K562 (cell line): ENCODE measurements at regions not wholly inside any gene's neighbourhood (a gene's known extent, or its start where the extent isn't known, plus 50 kb on each side); places are given as distances from the start of the nearest gene placed in this dataset.
A peak's percentile ranks its signal among the peaks of the same experiment; 100 is the strongest.

Experiments used
- ATAC-seq: fragments of 200-7000 bp; cut with Tn5 transposase; 3 replicates; pipeline ENCODE4 v1.9.1; 2020; ENCODE audit warnings: moderate library complexity
- BruUV-seq: library from RNA; stranded (reverse); fragments of 400-500 nt; replicated peaks from 2 replicates; lab custom pipeline; 2021; lab: Mats Ljungman, UMichigan
- CTCF ChIA-PET: fragments of 300-600 bp; formaldehyde crosslinking; extraction: SDS; loops from one replicate; lab custom pipeline; 2021; ENCODE audit warnings: low intra/inter-chr PET ratio; lab: Yijun Ruan, JAX
- POLR2A ChIA-PET: fragments of 300-600, 350-650 bp; sonication (Branson Sonifier 250); formaldehyde crosslinking; extraction: SDS; loops from one replicate; lab custom pipeline; 2021; ENCODE audit warnings: antibody characterized with exemption, inconsistent platforms; lab: Yijun Ruan, JAX
- DNase-seq, 4 experiments: peaks; one replicate each; pipeline versions ENCODE4 v3.0.0 to v3.0.0-alpha.2; 2011 to 2018; ENCODE audit warnings: low spot score in 3 of 4, mixed read lengths in 3 of 4; ENCODE audit errors: extremely low read depth in 1 of 4
- FAIRE-seq: peaks from 2 replicates; lab custom pipeline; 2011; peaks lifted over from hg19 to GRCh38; lab: Jason Lieb, UNC
- H2AFZ ChIP-seq: 2 replicates; pipeline ENCODE4 v1.6.0; 2011; ENCODE audit warnings: low read depth, low read length, control low read depth, inconsistent platforms
- H3K27ac ChIP-seq: fragments of 200-600 bp; 3 replicates; pipeline ENCODE4 v1.8.0; 2011; ENCODE audit warnings: low read depth, mild to moderate bottlenecking, control low read depth, inconsistent platforms, low read length, moderate library complexity, mixed read lengths; ENCODE audit errors: extremely low read depth
- H3K27me3 ChIP-seq, 2 experiments: fragments of 300-600 bp in 1 of 2; 2 replicates in 1 of 2; 3 replicates in 1 of 2; pipeline versions ENCODE4 v1.6.0 to v1.8.0; 2011; ENCODE audit warnings: inconsistent platforms in 2 of 2, low read length in 2 of 2, mild to moderate bottlenecking in 1 of 2, mixed read lengths in 1 of 2, moderate library complexity in 1 of 2; ENCODE audit not compliant: control insufficient read depth in 2 of 2, insufficient read depth in 2 of 2
- H3K36me3 ChIP-seq: fragments of 300-600 bp; 3 replicates; pipeline ENCODE4 v1.8.0; 2011; ENCODE audit warnings: mild to moderate bottlenecking, low read length, inconsistent platforms; ENCODE audit not compliant: control insufficient read depth, insufficient read depth
- H3K4me1 ChIP-seq, 2 experiments: fragments of 200-600 bp in 1 of 2; replicated peaks in 1 of 2; 2 replicates in 1 of 2; 3 replicates in 1 of 2; pipeline versions ENCODE4 v1.5.1 to v1.8.0; 2011; ENCODE audit warnings: inconsistent platforms in 2 of 2, low read length in 2 of 2, mild to moderate bottlenecking in 1 of 2, mixed read lengths in 1 of 2, moderate library complexity in 1 of 2; ENCODE audit not compliant: control insufficient read depth in 2 of 2, insufficient read depth in 2 of 2
- H3K4me2 ChIP-seq: 2 replicates; pipeline ENCODE4 v1.6.1; 2011; ENCODE audit warnings: low read length, control low read depth, inconsistent platforms, mixed read lengths; ENCODE audit not compliant: insufficient read depth
- H3K4me3 ChIP-seq: fragments of 200-600 bp; sonication (generic), shearing (Covaris generic); 2 replicates; pipeline ENCODE4 v1.5.1; 2016; ENCODE audit warnings: control low read depth, inconsistent platforms
- H3K79me2 ChIP-seq: fragments of 200-600 bp; 3 replicates; pipeline ENCODE4 v1.8.0; 2011; ENCODE audit warnings: low read length, inconsistent platforms; ENCODE audit not compliant: control insufficient read depth, insufficient read depth
- H3K9ac ChIP-seq, 2 experiments: 2 replicates each; pipeline versions ENCODE4 v1.6.0 to v1.6.1; 2011; ENCODE audit warnings: low read depth in 2 of 2, low read length in 2 of 2, control low read depth in 1 of 2, inconsistent platforms in 1 of 2, mild to moderate bottlenecking in 1 of 2, mixed read lengths in 1 of 2; ENCODE audit not compliant: insufficient read depth in 1 of 2
- H3K9me1 ChIP-seq: one replicate; pipeline ENCODE4 v1.6.0; 2011; ENCODE audit warnings: inconsistent platforms, mild to moderate bottlenecking, low read length, moderate library complexity; ENCODE audit not compliant: control insufficient read depth, insufficient read depth
- H3K9me3 ChIP-seq: replicated peaks from 2 replicates; pipeline ENCODE4 v1.5.1; 2011; ENCODE audit warnings: low read depth, low read length, inconsistent platforms; ENCODE audit not compliant: control insufficient read depth, insufficient read depth
- H4K20me1 ChIP-seq: replicated peaks from 2 replicates; pipeline ENCODE4 v1.6.1; 2011; ENCODE audit warnings: low read length, inconsistent platforms, mixed read lengths; ENCODE audit not compliant: control insufficient read depth, insufficient read depth
- GTF2A2 ChIP-seq: IDR thresholded peaks from 2 replicates; pipeline ENCODE4 v1.6.1; 2016; ENCODE audit warnings: mild to moderate bottlenecking, missing genetic modification characterization, missing compliant biosample characterization
- NFYB ChIP-seq: IDR thresholded peaks from 2 replicates; pipeline ENCODE4 v1.6.1; 2011; ENCODE audit warnings: mild to moderate bottlenecking, moderate library complexity; ENCODE audit not compliant: insufficient read length; ENCODE audit errors: extremely low read depth
- TRIM24 ChIP-seq, 2 experiments: fragments of 450-650 bp; IDR thresholded peaks; 2 replicates each; pipeline ENCODE4 v1.6.1; 2016
- USF1 ChIP-seq: sonication (generic); formaldehyde crosslinking; IDR thresholded peaks from 2 replicates; pipeline ENCODE4 v1.9.0; 2022; ENCODE audit warnings: mild to moderate bottlenecking, missing genetic modification reagents
- XRCC4 ChIP-seq: IDR thresholded peaks from one replicate; pipeline ENCODE4 v1.6.1; 2011; ENCODE audit not compliant: insufficient read depth, insufficient read length; ENCODE audit errors: extremely low read depth
- ZBTB40 ChIP-seq, 2 experiments: fragments of 450-650 bp in 1 of 2; sonication (generic) in 1 of 2; formaldehyde crosslinking in 1 of 2; IDR thresholded peaks; 2 replicates each; pipeline versions ENCODE4 v1.7.1 to v1.9.0; 2016 to 2022; ENCODE audit warnings: inconsistent platforms in 1 of 2, mild to moderate bottlenecking in 1 of 2, missing genetic modification reagents in 1 of 2
- ZNF212 ChIP-seq: fragments of 450-650 bp; formaldehyde crosslinking; IDR thresholded peaks from 2 replicates; pipeline ENCODE4 v1.4.0; 2020; ENCODE audit warnings: mild to moderate bottlenecking
- ZNF551 ChIP-seq: fragments of 250-450 bp; sonication (Bioruptor Pico); IDR thresholded peaks from 2 replicates; pipeline ENCODE4 v1.5.0; 2021; ENCODE audit warnings: mild to moderate bottlenecking, moderate library complexity
- WGBS: fragments of 100-300 bp; shearing (Covaris generic); methylation state at CpG from one replicate; pipeline ENCODE4 v1.1.6; 2016; ENCODE audit warnings: low coverage, mixed read lengths; ENCODE audit not compliant: insufficient coverage; ENCODE audit errors: missing lambda C conversion rate; 5-methylcytosine and 5-hydroxymethylcytosine counted together
- in situ Hi-C: fragments of 300-500 bp; cut with MboI; formaldehyde crosslinking; loops from 4 replicates; pipeline ENCODE4 v1.15.0; 2018; ENCODE audit warnings: inconsistent platforms, mixed read lengths
- intact Hi-C: fragments of 100-400 bp; cut with micrococcal nuclease; formaldehyde crosslinking; loops from 2 replicates; pipeline ENCODE4 v1.14.2; 2022
- TF ChIP-seq, protein P1 (sequence below), 2 experiments: fragments of 450-650 bp in 1 of 2; sonication (generic) in 1 of 2; formaldehyde crosslinking; conservative IDR thresholded peaks; 2 replicates each; pipeline versions ENCODE4 v1.4.0 to v1.8.1; 2020 to 2022; ENCODE audit warnings: mild to moderate bottlenecking in 1 of 2, missing genetic modification reagents in 1 of 2
- TF ChIP-seq, protein P2 (sequence below): fragments of 450-650 bp; IDR thresholded peaks from 2 replicates; pipeline ENCODE4 v1.6.1; 2016; ENCODE audit warnings: low read depth, mild to moderate bottlenecking, moderate library complexity

GRCh38 chr1:25109531-25109951, 122.8 kb downstream of the SYF2 start:
- POLR2A ChIA-PET: no interaction called here
- Histone ChIP-seq H3K4me2 (no peak overlapping the region), H3K79me2 (no peaks in the 10 kb centered on the region), H3K4me1 (no peaks in the 10 kb centered on the region), H3K4me3 (no peak overlapping the region), H3K27ac (no peak overlapping the region), H3K27me3 (peaks cover 17 to 43% of the 10 kb centered on the region in 2 experiments; a peak in 4 of 5 replicates), H2AFZ (no peak overlapping the region), H3K9me3 (peaks cover 7% of the 10 kb centered on the region), H3K9me1 (no peaks in the 10 kb centered on the region), H3K9ac (no peak overlapping the region), H4K20me1 (no peaks in the 10 kb centered on the region), H3K36me3 (no peaks in the 10 kb centered on the region)
- no TSS peak for BruUV-seq
- in situ Hi-C loops: no loop called here
- 3% methylated on average over 2 of the region's 2 CpGs for WGBS
- FAIRE-seq (no peak), DNase-seq (peak in 2 of 4 experiments; percentile 41 to 43), ATAC-seq (no peak)
- CTCF ChIA-PET: interaction anchor here (0.7 kb wide), 1 partner anchor 179 kb away, joined by 3 read pairs; no protein-coding TSS in a partner anchor
- intact Hi-C loops: no loop called here
- TF ChIP-seq, protein P1, sequence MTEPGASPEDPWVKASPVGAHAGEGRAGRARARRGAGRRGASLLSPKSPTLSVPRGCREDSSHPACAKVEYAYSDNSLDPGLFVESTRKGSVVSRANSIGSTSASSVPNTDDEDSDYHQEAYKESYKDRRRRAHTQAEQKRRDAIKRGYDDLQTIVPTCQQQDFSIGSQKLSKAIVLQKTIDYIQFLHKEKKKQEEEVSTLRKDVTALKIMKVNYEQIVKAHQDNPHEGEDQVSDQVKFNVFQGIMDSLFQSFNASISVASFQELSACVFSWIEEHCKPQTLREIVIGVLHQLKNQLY (CRISPR knock-in tag; conservative IDR thresholded peaks at IDR 0.05): no peak
- TF ChIP-seq ZNF551 (CRISPR knock-in tag) (no peak), TRIM24 (IDR thresholded peaks at IDR 0.05) (peak; percentile 25 to 46; a peak in 1 of 4 replicates), ZNF212 (CRISPR knock-in tag) (no peak), NFYB (peak; percentile 42), XRCC4 (no peak), ZBTB40 (IDR thresholded peaks at IDR 0.05) (no peak), ZBTB40 (CRISPR knock-in tag; IDR thresholded peaks at IDR 0.05) (no peak), USF1 (CRISPR knock-in tag) (peak; percentile 92), GTF2A2 (no peak)
- TF ChIP-seq, protein P2, sequence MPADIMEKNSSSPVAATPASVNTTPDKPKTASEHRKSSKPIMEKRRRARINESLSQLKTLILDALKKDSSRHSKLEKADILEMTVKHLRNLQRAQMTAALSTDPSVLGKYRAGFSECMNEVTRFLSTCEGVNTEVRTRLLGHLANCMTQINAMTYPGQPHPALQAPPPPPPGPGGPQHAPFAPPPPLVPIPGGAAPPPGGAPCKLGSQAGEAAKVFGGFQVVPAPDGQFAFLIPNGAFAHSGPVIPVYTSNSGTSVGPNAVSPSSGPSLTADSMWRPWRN: no peak
